ENCODE measurements at regions not wholly inside any gene's neighbourhood (a gene's known extent, or its start where the extent isn't known, plus 50 kb on each side); places are given as distances from the start of the nearest gene placed in this dataset.

- Mint-ChIP-seq H3K4me3 (no peak overlapping the region), H3K9me3 (no peaks in the 10 kb centered on the region)
Measured at GRCh38 chr2:182553483-182553882, 126.6 kb upstream of the PDE1A start.

DNA sequence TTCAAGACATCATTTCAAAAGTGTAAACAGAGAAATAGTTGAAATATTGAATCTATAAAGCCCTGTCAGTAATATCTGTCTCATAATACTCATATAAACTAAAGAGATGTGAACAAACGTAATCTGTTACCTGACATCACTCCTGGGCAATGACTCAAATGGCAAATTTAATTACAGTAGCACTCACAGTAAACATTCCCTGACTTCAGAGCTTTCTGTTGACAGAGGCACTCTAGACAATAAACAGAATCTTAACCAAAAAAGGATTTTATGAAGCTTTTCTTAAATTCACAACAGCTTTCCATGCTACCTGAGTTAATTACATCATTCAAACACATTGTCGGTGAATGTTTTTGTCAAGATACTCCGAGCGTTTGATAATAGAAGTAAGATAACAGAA, 128.1 kb upstream of the PDE1A start:
- Mint-ChIP-seq H3K27ac (ENCODE audit: unreplicated experiment) (no peak overlapping the region), H3K36me3 (ENCODE audit: low read depth) (peaks cover 4% of the 10 kb centered on the region), H3K9me3 (peaks cover 4% of the 10 kb centered on the region), H3K4me1 (peaks cover 14% of the 10 kb centered on the region), H3K27me3 (ENCODE audit: low read depth) (no peaks in the 10 kb centered on the region), H3K4me3 (no peak overlapping the region)
- TF ChIP-seq, protein P1, sequence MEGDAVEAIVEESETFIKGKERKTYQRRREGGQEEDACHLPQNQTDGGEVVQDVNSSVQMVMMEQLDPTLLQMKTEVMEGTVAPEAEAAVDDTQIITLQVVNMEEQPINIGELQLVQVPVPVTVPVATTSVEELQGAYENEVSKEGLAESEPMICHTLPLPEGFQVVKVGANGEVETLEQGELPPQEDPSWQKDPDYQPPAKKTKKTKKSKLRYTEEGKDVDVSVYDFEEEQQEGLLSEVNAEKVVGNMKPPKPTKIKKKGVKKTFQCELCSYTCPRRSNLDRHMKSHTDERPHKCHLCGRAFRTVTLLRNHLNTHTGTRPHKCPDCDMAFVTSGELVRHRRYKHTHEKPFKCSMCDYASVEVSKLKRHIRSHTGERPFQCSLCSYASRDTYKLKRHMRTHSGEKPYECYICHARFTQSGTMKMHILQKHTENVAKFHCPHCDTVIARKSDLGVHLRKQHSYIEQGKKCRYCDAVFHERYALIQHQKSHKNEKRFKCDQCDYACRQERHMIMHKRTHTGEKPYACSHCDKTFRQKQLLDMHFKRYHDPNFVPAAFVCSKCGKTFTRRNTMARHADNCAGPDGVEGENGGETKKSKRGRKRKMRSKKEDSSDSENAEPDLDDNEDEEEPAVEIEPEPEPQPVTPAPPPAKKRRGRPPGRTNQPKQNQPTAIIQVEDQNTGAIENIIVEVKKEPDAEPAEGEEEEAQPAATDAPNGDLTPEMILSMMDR (conservative IDR thresholded peaks at IDR 0.05) = no peak
- no peak for DNase-seq (ENCODE audit: low read depth, low spot score)

More at GRCh38 chr2:182553483-182553882, 126.6 kb upstream of the PDE1A start:
- Mint-ChIP-seq H3K4me1 (peaks cover 17% of the 10 kb centered on the region), H3K36me3 (ENCODE audit: low read depth) (no peaks in the 10 kb centered on the region), H3K27me3 (ENCODE audit: low read depth) (no peaks in the 10 kb centered on the region), H3K27ac (ENCODE audit: unreplicated experiment) (no peak overlapping the region)
- DNase-seq (ENCODE audit: low read depth, low spot score) = no peak
- TF ChIP-seq, protein P1 (conservative IDR thresholded peaks at IDR 0.05) = no peak

DNA sequence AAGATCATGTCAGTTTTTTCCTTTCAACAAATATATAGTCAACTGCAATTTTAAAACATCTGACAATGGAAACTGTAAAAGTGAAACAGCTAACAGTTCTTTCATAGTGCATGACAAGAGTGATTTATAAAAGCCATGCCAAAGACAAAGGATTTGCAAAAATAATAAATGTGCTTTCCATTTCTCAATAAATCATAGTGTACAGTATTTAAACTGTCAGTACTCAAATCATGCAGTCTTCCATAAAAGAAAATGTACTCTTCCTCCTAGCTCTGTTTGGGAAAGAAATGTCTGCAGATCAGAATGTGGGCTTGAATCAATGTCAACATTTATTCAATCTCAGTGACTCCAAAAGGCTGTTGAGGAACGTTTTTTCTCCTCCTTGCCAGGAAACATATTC, 131.7 kb upstream of the PDE1A start:
- TF ChIP-seq, protein P1 (conservative IDR thresholded peaks at IDR 0.05) = no peak
- H3K4me1 Mint-ChIP-seq = no peaks in the 10 kb centered on the region
- H3K4me3 Mint-ChIP-seq = no peak overlapping the region
- H3K27me3 Mint-ChIP-seq (ENCODE audit: low read depth) = no peaks in the 10 kb centered on the region
- DNase-seq (ENCODE audit: low read depth, low spot score) = no peak
- H3K9me3 Mint-ChIP-seq = peaks cover 9% of the 10 kb centered on the region
- H3K27ac Mint-ChIP-seq (ENCODE audit: unreplicated experiment) = no peak overlapping the region
- peaks cover 10% of the 10 kb centered on the region for H3K36me3 Mint-ChIP-seq (ENCODE audit: low read depth)

GRCh38 chr2:182559623-182560022, 132.8 kb upstream of the PDE1A start:
- Mint-ChIP-seq H3K4me1 (no peaks in the 10 kb centered on the region), H3K27ac (ENCODE audit: unreplicated experiment) (no peak overlapping the region), H3K4me3 (no peak overlapping the region), H3K9me3 (peaks cover 10% of the 10 kb centered on the region), H3K27me3 (ENCODE audit: low read depth) (no peaks in the 10 kb centered on the region), H3K36me3 (ENCODE audit: low read depth) (peaks cover 10% of the 10 kb centered on the region)
- no peak for DNase-seq (ENCODE audit: low read depth, low spot score)
- TF ChIP-seq, protein P1 (conservative IDR thresholded peaks at IDR 0.05) = no peak

DNA sequence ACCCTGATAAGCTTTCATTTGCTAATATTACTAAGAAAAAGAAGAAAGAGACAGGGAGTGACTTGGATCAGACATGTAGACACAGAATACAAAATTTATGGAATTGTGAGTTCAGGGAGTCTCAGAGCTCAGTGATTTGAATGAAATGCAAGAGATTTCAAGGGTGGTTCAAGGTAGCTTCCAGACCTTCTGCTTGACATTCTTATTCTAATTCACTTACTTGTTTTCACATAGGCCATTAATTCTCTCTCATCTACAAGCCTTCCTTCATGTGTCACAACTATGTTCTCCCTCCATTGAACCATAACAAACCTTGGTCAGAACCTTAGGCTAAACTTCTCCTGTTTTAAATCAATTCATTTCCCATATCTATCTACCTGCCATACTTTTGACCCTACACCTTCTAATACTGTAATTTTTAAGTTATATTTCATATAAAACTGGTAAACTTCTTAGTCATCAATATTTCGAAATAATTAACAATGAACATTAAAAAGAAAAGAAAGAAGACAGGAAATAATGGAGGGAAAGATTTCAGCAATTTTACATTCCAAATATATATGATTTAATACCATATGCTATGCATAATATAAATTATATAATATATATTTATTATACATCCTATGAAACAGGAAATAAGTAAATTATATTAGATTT, 139.2 kb upstream of the PDE1A start:
- Mint-ChIP-seq H3K27ac (ENCODE audit: unreplicated experiment) (no peak overlapping the region), H3K4me1 (no peaks in the 10 kb centered on the region), H3K4me3 (no peak overlapping the region), H3K9me3 (peaks cover 11% of the 10 kb centered on the region), H3K36me3 (ENCODE audit: low read depth) (peaks cover 11% of the 10 kb centered on the region), H3K27me3 (ENCODE audit: low read depth) (no peaks in the 10 kb centered on the region)
- TF ChIP-seq, protein P1 (conservative IDR thresholded peaks at IDR 0.05) = no peak
- DNase-seq (ENCODE audit: low read depth, low spot score) = no peak
